HG02642 (cell line): ENCODE measurements at regions not wholly inside any gene's neighbourhood (a gene's known extent, or its start where the extent isn't known, plus 50 kb on each side); places are given as distances from the start of the nearest gene placed in this dataset.
A peak's percentile ranks its signal among the peaks of the same experiment; 100 is the strongest.
"Not testable (repeated sequence)": the region's sequence is repeated elsewhere in the genome, so short reads cannot be mapped to it uniquely, and the experiment has no call there.

ENCODE experiments used
- ATAC-seq: cut with Tn5 transposase; IDR thresholded peaks from one replicate; pipeline ENCODE4 v1.9.1; 2021; ENCODE audit warnings: mild to moderate bottlenecking; ENCODE audit not compliant: unreplicated experiment, poor library complexity

- ATAC-seq: no peak
These were observed 180.7 kb upstream of the CXCR4 start for GRCh38 chr2:136298631-136299030.

GRCh38 chr2:136297994-136298393, 180.0 kb upstream of the CXCR4 start:
- ATAC-seq: no peak

GRCh38 chr2:136297312-136297711, 179.4 kb upstream of the CXCR4 start:
- no peak for ATAC-seq

GRCh38 chr2:136295168-136295567, 177.2 kb upstream of the CXCR4 start:
- ATAC-seq: no peak

- ATAC-seq: no peak
These were observed 173.9 kb upstream of the CXCR4 start for GRCh38 chr2:136291871-136292270.

GRCh38 chr2:136290326-136290725, 172.4 kb upstream of the CXCR4 start:
- no peak for ATAC-seq

- ATAC-seq: no peak
These were observed 170.3 kb upstream of the CXCR4 start for GRCh38 chr2:136288249-136288648.

GRCh38 chr2:136286423-136286822, 168.5 kb upstream of the CXCR4 start:
- ATAC-seq: no peak

- ATAC-seq: peak; percentile 51
These were observed 166.5 kb upstream of the CXCR4 start for GRCh38 chr2:136284226-136285119.

- ATAC-seq: no peak
These were observed 164.3 kb upstream of the CXCR4 start for GRCh38 chr2:136282251-136282650.

- no peak for ATAC-seq
These were observed 163.5 kb upstream of the CXCR4 start for GRCh38 chr2:136281281-136282114.

GRCh38 chr2:136266346-136266745, 148.4 kb upstream of the CXCR4 start:
- ATAC-seq: not testable (repeated sequence)

GRCh38 chr2:136259551-136259950, 141.6 kb upstream of the CXCR4 start:
- no peak for ATAC-seq

- no peak for ATAC-seq
These were observed 139.9 kb upstream of the CXCR4 start for GRCh38 chr2:136257893-136258292.

- ATAC-seq: peak; percentile 39
These were observed 137.9 kb upstream of the CXCR4 start for GRCh38 chr2:136255648-136256461.

GRCh38 chr2:136255127-136255526, 137.2 kb upstream of the CXCR4 start:
- no peak for ATAC-seq

GRCh38 chr2:136254681-136255080, 136.7 kb upstream of the CXCR4 start:
- ATAC-seq: peak; percentile 41

- no peak for ATAC-seq
These were observed 135.5 kb upstream of the CXCR4 start for GRCh38 chr2:136253288-136254004.

GRCh38 chr2:136251885-136252585, 134.1 kb upstream of the CXCR4 start:
- ATAC-seq: no peak
